ENCODE measurements at regions not wholly inside any gene's neighbourhood (a gene's known extent, or its start where the extent isn't known, plus 50 kb on each side); places are given as distances from the start of the nearest gene placed in this dataset.
A peak's percentile ranks its signal among the peaks of the same experiment; 100 is the strongest.

- Mint-ChIP-seq H3K27me3 (ENCODE audit: insufficient read depth, unreplicated experiment) (no peaks in the 10 kb centered on the region), H3K27ac (ENCODE audit: low read depth, unreplicated experiment) (no peak overlapping the region), H3K9me3 (ENCODE audit: unreplicated experiment) (no peaks in the 10 kb centered on the region), H3K4me3 (ENCODE audit: unreplicated experiment) (no peak overlapping the region), H3K36me3 (ENCODE audit: insufficient read depth, unreplicated experiment) (no peaks in the 10 kb centered on the region), H3K4me1 (ENCODE audit: insufficient read depth, unreplicated experiment) (peaks cover 5% of the 10 kb centered on the region)
- DNase-seq (ENCODE audit: unreplicated experiment): no peak
- TF ChIP-seq CTCF (IDR thresholded peaks at IDR 0.05; ENCODE audit: unreplicated experiment): no peak
- intact Hi-C loops (cut with micrococcal nuclease): no loop called here
- ChIA-PET POLR2A (interaction anchor here (1.0 kb wide), 1 partner anchor 10 kb away, joined by 3 read pairs; no protein-coding TSS in a partner anchor), CTCF (interaction anchor here (0.7 kb wide), 2 partner anchors 135 to 189 kb away, joined by 3 read pairs; no protein-coding TSS in a partner anchor)
- no TSS peak for BruUV-seq (replicated peaks)
Measured at GRCh38 chr4:24278693-24279092, 305.7 kb downstream of the DHX15 start.

- ChIA-PET POLR2A (interaction anchor here (0.7 to 1.5 kb wide), 5 partner anchors 38 to 830 kb away, joined by 3 to 4 read pairs (median 3); no protein-coding TSS in a partner anchor), CTCF (interaction anchor here (0.7 kb wide), 1 partner anchor 703 kb away, joined by 3 read pairs; no protein-coding TSS in a partner anchor)
- peak; percentile 8 for DNase-seq (ENCODE audit: unreplicated experiment)
- no peak for TF ChIP-seq CTCF (IDR thresholded peaks at IDR 0.05; ENCODE audit: unreplicated experiment)
- Mint-ChIP-seq H3K9me3 (ENCODE audit: unreplicated experiment) (no peaks in the 10 kb centered on the region), H3K27ac (ENCODE audit: low read depth, unreplicated experiment) (peak overlapping the region; percentile 94), H3K27me3 (ENCODE audit: insufficient read depth, unreplicated experiment) (no peaks in the 10 kb centered on the region), H3K4me3 (ENCODE audit: unreplicated experiment) (no peak overlapping the region), H3K36me3 (ENCODE audit: insufficient read depth, unreplicated experiment) (no peaks in the 10 kb centered on the region), H3K4me1 (ENCODE audit: insufficient read depth, unreplicated experiment) (peaks cover 20% of the 10 kb centered on the region)
- intact Hi-C loops (cut with micrococcal nuclease): no loop called here
- no TSS peak for BruUV-seq (replicated peaks)
Measured at GRCh38 chr4:24274381-24274941, 309.9 kb downstream of the DHX15 start.

- H3K27me3 Mint-ChIP-seq (ENCODE audit: insufficient read depth, unreplicated experiment): no peaks in the 10 kb centered on the region
- H3K9me3 Mint-ChIP-seq (ENCODE audit: unreplicated experiment): no peaks in the 10 kb centered on the region
- peak overlapping the region; percentile 94 for H3K27ac Mint-ChIP-seq (ENCODE audit: low read depth, unreplicated experiment)
- H3K4me1 Mint-ChIP-seq (ENCODE audit: insufficient read depth, unreplicated experiment): peaks cover 20% of the 10 kb centered on the region
- H3K4me3 Mint-ChIP-seq (ENCODE audit: unreplicated experiment): peak overlapping the region; percentile 28
- intact Hi-C loops (cut with micrococcal nuclease): no loop called here
- no peak for TF ChIP-seq CTCF (IDR thresholded peaks at IDR 0.05; ENCODE audit: unreplicated experiment)
- ChIA-PET POLR2A (interaction anchor here (0.9 to 1.7 kb wide), 6 partner anchors 46 to 419 kb away, joined by 3 to 10 read pairs (median 4); no protein-coding TSS in a partner anchor), CTCF (interaction anchor here (0.5 to 1.2 kb wide), 2 partner anchors 13 to 500 kb away, joined by 3 read pairs; no protein-coding TSS in a partner anchor)
- peak; percentile 42 for DNase-seq (ENCODE audit: unreplicated experiment)
- BruUV-seq (replicated peaks): no TSS peak
- H3K36me3 Mint-ChIP-seq (ENCODE audit: insufficient read depth, unreplicated experiment): no peaks in the 10 kb centered on the region
Measured at GRCh38 chr4:24273136-24273535, 311.2 kb downstream of the DHX15 start.

GRCh38 chr4:24266951-24267722, 317.2 kb downstream of the DHX15 start:
- ChIA-PET POLR2A (no interaction called here), CTCF (no interaction called here)
- Mint-ChIP-seq H3K4me3 (ENCODE audit: unreplicated experiment) (no peak overlapping the region), H3K9me3 (ENCODE audit: unreplicated experiment) (no peaks in the 10 kb centered on the region), H3K27ac (ENCODE audit: low read depth, unreplicated experiment) (peak overlapping the region; percentile 54), H3K4me1 (ENCODE audit: insufficient read depth, unreplicated experiment) (peaks cover 12% of the 10 kb centered on the region), H3K27me3 (ENCODE audit: insufficient read depth, unreplicated experiment) (no peaks in the 10 kb centered on the region), H3K36me3 (ENCODE audit: insufficient read depth, unreplicated experiment) (no peaks in the 10 kb centered on the region)
- intact Hi-C loops (cut with micrococcal nuclease): no loop called here
- peak; percentile 36 for DNase-seq (ENCODE audit: unreplicated experiment)
- no TSS peak for BruUV-seq (replicated peaks)
- no peak for TF ChIP-seq CTCF (IDR thresholded peaks at IDR 0.05; ENCODE audit: unreplicated experiment)
